PFSK-1 (cell line): ENCODE measurements at regions not wholly inside any gene's neighbourhood (a gene's known extent, or its start where the extent isn't known, plus 50 kb on each side); places are given as distances from the start of the nearest gene placed in this dataset.

Experiments
- FOXP2 ChIP-seq: optimal IDR thresholded peaks from 2 replicates; pipeline ENCODE3; 2011; ENCODE audit warnings: borderline replicate concordance, control low read depth, inconsistent platforms; ENCODE audit not compliant: insufficient read depth; ENCODE audit errors: extremely low read length, extremely low read depth
- POLR2AphosphoS5 ChIP-seq: IDR thresholded peaks from 2 replicates; pipeline ENCODE4 v1.6.1; 2012; ENCODE audit warnings: low read depth, mild to moderate bottlenecking, control low read depth, low read length, moderate library complexity
- SIN3A ChIP-seq: IDR thresholded peaks from 2 replicates; pipeline ENCODE4 v1.6.1; 2012; ENCODE audit warnings: mild to moderate bottlenecking, low read length, moderate library complexity, borderline replicate concordance; ENCODE audit not compliant: insufficient read depth
- TAF1 ChIP-seq: IDR thresholded peaks from 2 replicates; pipeline ENCODE4 v1.6.1; 2012; ENCODE audit warnings: low read length, control low read depth, borderline replicate concordance; ENCODE audit not compliant: insufficient read depth
- TF ChIP-seq, protein P1 (sequence below), 2 experiments: IDR thresholded peaks; 2 replicates each; pipeline versions ENCODE4 v1.6.1 to v1.8.0; 2011 to 2012; ENCODE audit warnings: low read depth in 2 of 2, low read length in 2 of 2, control low read depth in 1 of 2, inconsistent platforms in 1 of 2, mild to moderate bottlenecking in 1 of 2, moderate library complexity in 1 of 2; ENCODE audit not compliant: insufficient read depth in 1 of 2

DNA sequence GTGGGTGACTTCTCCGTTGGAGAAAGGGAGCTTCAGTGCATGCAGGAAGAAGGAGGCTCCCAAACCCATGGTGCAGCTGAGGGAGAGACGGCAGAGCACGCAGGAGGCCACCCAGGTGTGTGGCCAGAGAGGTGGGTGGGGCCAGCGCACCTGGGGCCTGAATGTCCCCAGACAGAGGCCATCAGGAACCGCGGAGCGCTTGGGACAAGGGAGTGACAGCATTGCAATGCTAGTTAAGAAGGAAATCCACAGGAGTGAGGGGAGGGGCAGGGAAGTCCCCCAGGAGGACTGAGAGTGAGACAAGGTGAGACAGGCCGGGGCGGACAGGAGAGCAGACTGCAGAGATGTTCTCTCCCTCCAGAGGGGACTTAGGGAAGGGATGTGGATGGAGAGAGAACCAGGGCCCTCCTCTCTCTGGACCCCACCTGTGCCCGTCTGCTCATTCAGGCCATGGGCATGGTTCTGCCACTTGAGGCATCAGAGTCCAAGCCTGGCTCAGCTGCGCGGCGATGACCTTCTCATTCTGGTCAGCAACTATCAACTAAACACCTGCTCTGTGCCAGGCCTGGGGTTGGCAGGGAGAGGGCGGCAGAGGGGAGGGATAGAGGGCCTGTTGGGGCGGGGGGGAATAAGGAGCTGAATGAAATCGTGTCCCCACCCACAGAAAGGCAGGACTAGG, 69.4 kb upstream of the COL13A1 start:
- TF ChIP-seq TAF1: no peak
- TF ChIP-seq, protein P1, sequence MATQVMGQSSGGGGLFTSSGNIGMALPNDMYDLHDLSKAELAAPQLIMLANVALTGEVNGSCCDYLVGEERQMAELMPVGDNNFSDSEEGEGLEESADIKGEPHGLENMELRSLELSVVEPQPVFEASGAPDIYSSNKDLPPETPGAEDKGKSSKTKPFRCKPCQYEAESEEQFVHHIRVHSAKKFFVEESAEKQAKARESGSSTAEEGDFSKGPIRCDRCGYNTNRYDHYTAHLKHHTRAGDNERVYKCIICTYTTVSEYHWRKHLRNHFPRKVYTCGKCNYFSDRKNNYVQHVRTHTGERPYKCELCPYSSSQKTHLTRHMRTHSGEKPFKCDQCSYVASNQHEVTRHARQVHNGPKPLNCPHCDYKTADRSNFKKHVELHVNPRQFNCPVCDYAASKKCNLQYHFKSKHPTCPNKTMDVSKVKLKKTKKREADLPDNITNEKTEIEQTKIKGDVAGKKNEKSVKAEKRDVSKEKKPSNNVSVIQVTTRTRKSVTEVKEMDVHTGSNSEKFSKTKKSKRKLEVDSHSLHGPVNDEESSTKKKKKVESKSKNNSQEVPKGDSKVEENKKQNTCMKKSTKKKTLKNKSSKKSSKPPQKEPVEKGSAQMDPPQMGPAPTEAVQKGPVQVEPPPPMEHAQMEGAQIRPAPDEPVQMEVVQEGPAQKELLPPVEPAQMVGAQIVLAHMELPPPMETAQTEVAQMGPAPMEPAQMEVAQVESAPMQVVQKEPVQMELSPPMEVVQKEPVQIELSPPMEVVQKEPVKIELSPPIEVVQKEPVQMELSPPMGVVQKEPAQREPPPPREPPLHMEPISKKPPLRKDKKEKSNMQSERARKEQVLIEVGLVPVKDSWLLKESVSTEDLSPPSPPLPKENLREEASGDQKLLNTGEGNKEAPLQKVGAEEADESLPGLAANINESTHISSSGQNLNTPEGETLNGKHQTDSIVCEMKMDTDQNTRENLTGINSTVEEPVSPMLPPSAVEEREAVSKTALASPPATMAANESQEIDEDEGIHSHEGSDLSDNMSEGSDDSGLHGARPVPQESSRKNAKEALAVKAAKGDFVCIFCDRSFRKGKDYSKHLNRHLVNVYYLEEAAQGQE (IDR thresholded peaks at IDR 0.05; ENCODE audit: insufficient read depth in 1 of 2, low read depth in 2 of 2, low read length in 2 of 2): no peak
- no peak for TF ChIP-seq POLR2AphosphoS5
- no peak for TF ChIP-seq SIN3A
- TF ChIP-seq FOXP2: no peak
